DOHH2 (cell line): ENCODE measurements at regions not wholly inside any gene's neighbourhood (a gene's known extent, or its start where the extent isn't known, plus 50 kb on each side); places are given as distances from the start of the nearest gene placed in this dataset.

Experiments
- H3F3A ChIP-seq: fragments of 200-600 bp; sonication (generic), shearing (Covaris generic); 2 replicates; pipeline ENCODE4 v1.6.0; 2016; ENCODE audit warnings: antibody characterized with exemption, mild to moderate bottlenecking; ENCODE audit not compliant: control insufficient read depth, insufficient read depth
- H3K27ac ChIP-seq: fragments of 200-600 bp; sonication (generic); 2 replicates; pipeline ENCODE4 v1.5.1; 2014; ENCODE audit warnings: low read depth, mild to moderate bottlenecking, low read length, moderate library complexity
- H3K27me3 ChIP-seq: fragments of 200-600 bp; sonication (generic); 2 replicates; pipeline ENCODE4 v1.6.1; 2014; ENCODE audit warnings: mild to moderate bottlenecking, low read length, mixed read lengths; ENCODE audit not compliant: control insufficient read depth
- H3K36me3 ChIP-seq: fragments of 200-600 bp; sonication (generic); 2 replicates; pipeline ENCODE4 v1.6.1; 2014; ENCODE audit warnings: mild to moderate bottlenecking, low read length, moderate library complexity, mixed read lengths; ENCODE audit not compliant: control insufficient read depth
- H3K4me1 ChIP-seq: fragments of 200-600 bp; sonication (generic); 2 replicates; pipeline ENCODE4 v1.6.1; 2014; ENCODE audit warnings: mild to moderate bottlenecking, low read length, mixed read lengths; ENCODE audit not compliant: control insufficient read depth
- H3K4me2 ChIP-seq: fragments of 200-600 bp; sonication (generic); 2 replicates; pipeline ENCODE4 v1.6.0; 2014; ENCODE audit warnings: mild to moderate bottlenecking, low read length, moderate library complexity
- H3K4me3 ChIP-seq: fragments of 200-600 bp; sonication (generic); 2 replicates; pipeline ENCODE4 v1.5.1; 2014; ENCODE audit warnings: mild to moderate bottlenecking, low read length, mixed read lengths
- H3K79me2 ChIP-seq: fragments of 200-600 bp; sonication (generic); 2 replicates; pipeline ENCODE4 v1.6.1; 2014; ENCODE audit warnings: mild to moderate bottlenecking, low read length, mixed read lengths; ENCODE audit not compliant: control insufficient read depth
- H3K9me2 ChIP-seq: fragments of 200-600 bp; sonication (generic); replicated peaks from 2 replicates; pipeline ENCODE4 v1.6.1; 2014; ENCODE audit warnings: mild to moderate bottlenecking, low read length, mixed read lengths; ENCODE audit not compliant: control insufficient read depth
- H3K9me3 ChIP-seq: fragments of 200-600 bp; sonication (generic); 2 replicates; pipeline ENCODE4 v1.6.1; 2014; ENCODE audit warnings: antibody characterized with exemption, low read length, mixed read lengths; ENCODE audit not compliant: control insufficient read depth, insufficient read depth
- H4K20me1 ChIP-seq: fragments of 200-600 bp; sonication (generic); 2 replicates; pipeline ENCODE4 v1.6.0; 2014; ENCODE audit warnings: low read depth, mild to moderate bottlenecking, antibody characterized with exemption, low read length, moderate library complexity; ENCODE audit not compliant: control insufficient read depth, insufficient read depth
- EZH2phosphoT487 ChIP-seq: fragments of 200-600 bp; sonication (generic); IDR thresholded peaks from 2 replicates; pipeline ENCODE4 v1.6.1; 2017; ENCODE audit warnings: borderline replicate concordance, mild to moderate bottlenecking, antibody characterized with exemption, low read length, moderate library complexity, mixed read lengths
- TF ChIP-seq, protein P1 (sequence below): fragments of 200-600 bp; sonication (generic); IDR thresholded peaks from one replicate; pipeline ENCODE4 v1.5.1; 2014; ENCODE audit warnings: antibody characterized with exemption, mild to moderate bottlenecking, low read depth, low read length; ENCODE audit not compliant: poor library complexity, severe bottlenecking

DNA sequence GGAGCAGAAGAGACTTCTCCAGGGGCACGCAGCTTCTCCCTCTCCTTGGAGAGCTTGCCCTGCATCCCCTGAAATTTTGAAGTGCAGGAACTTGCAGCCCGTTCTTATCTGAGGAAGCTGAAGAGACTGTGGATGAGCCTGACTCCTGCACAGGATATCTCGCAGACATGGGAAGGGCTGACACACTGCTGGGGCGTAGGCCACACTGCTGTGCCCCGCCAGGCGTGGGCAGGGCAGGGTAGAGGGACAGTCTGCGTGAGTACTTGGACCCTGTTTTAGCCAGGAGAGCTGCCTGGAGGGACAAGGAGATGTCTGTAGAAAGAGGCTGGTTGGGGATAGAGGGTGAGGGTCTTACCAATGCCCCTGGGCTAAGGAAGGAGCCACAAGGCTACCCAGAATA is 353.7 kb upstream of the NBEA start:
- TF ChIP-seq, protein P1, sequence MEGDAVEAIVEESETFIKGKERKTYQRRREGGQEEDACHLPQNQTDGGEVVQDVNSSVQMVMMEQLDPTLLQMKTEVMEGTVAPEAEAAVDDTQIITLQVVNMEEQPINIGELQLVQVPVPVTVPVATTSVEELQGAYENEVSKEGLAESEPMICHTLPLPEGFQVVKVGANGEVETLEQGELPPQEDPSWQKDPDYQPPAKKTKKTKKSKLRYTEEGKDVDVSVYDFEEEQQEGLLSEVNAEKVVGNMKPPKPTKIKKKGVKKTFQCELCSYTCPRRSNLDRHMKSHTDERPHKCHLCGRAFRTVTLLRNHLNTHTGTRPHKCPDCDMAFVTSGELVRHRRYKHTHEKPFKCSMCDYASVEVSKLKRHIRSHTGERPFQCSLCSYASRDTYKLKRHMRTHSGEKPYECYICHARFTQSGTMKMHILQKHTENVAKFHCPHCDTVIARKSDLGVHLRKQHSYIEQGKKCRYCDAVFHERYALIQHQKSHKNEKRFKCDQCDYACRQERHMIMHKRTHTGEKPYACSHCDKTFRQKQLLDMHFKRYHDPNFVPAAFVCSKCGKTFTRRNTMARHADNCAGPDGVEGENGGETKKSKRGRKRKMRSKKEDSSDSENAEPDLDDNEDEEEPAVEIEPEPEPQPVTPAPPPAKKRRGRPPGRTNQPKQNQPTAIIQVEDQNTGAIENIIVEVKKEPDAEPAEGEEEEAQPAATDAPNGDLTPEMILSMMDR, result no peak
- Histone ChIP-seq H4K20me1 (no peaks in the 10 kb centered on the region), H3K27me3 (no peaks in the 10 kb centered on the region), H3K36me3 (no peaks in the 10 kb centered on the region), H3K4me1 (no peaks in the 10 kb centered on the region), H3K79me2 (no peaks in the 10 kb centered on the region), H3K4me3 (no peak overlapping the region), H3K4me2 (no peak overlapping the region), H3F3A (no peaks in the 10 kb centered on the region), H3K9me2 (no peaks in the 10 kb centered on the region), H3K27ac (no peak overlapping the region), H3K9me3 (no peaks in the 10 kb centered on the region)

- Histone ChIP-seq H3K4me3 (no peak overlapping the region), H3K4me1 (no peaks in the 10 kb centered on the region), H3K27ac (no peak overlapping the region), H3K36me3 (no peaks in the 10 kb centered on the region), H3K9me3 (no peaks in the 10 kb centered on the region; the same call in 1 of the 2 replicates), H4K20me1 (no peaks in the 10 kb centered on the region), H3F3A (no peaks in the 10 kb centered on the region), H3K9me2 (no peaks in the 10 kb centered on the region), H3K27me3 (no peaks in the 10 kb centered on the region), H3K4me2 (no peak overlapping the region), H3K79me2 (no peaks in the 10 kb centered on the region)
- TF ChIP-seq, protein P1, result no peak
- no peak for TF ChIP-seq EZH2phosphoT487
Observed at GRCh38 chr13:34589581-34589980, 352.5 kb upstream of the NBEA start.

DNA sequence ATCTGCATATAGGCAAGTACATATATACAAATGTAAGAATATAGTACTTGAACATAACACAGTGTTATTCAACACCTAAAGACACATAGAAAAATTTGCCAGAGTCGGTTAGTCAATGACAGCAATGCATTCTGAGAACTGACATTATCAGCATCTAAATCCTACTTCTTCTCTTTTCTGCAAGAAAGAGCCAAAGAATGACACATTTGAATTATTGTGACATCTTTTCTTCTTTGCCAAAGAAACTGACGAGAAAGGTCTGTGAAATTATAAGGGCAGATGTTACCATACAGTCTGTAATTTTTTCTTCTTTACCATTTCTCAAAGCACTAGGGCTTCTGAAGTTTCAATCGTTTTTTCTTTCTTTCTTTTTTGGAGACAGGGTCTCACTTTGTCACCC is 350.9 kb upstream of the NBEA start:
- no peak overlapping the region for H3K4me2 ChIP-seq
- H3K4me1 ChIP-seq, result no peaks in the 10 kb centered on the region
- H3K9me2 ChIP-seq, result no peaks in the 10 kb centered on the region
- no peak overlapping the region for H3K4me3 ChIP-seq
- no peaks in the 10 kb centered on the region for H3K36me3 ChIP-seq
- H3K9me3 ChIP-seq, result no peaks in the 10 kb centered on the region; the same call in 1 of the 2 replicates
- H3K79me2 ChIP-seq, result no peaks in the 10 kb centered on the region
- no peaks in the 10 kb centered on the region for H4K20me1 ChIP-seq
- H3K27ac ChIP-seq, result no peak overlapping the region
- no peaks in the 10 kb centered on the region for H3K27me3 ChIP-seq
- no peak for TF ChIP-seq EZH2phosphoT487
- TF ChIP-seq, protein P1, result no peak
- H3F3A ChIP-seq, result no peaks in the 10 kb centered on the region
